Subcutaneous abdominal adipose tissue (tissue), 5 donors: ENCODE measurements at regions not wholly inside any gene's neighbourhood (a gene's known extent, or its start where the extent isn't known, plus 50 kb on each side); places are given as distances from the start of the nearest gene placed in this dataset.

ENCODE experiments used
- H3K27ac ChIP-seq: one replicate; pipeline ENCODE4 v1.7.0; 2013; ENCODE audit warnings: low read depth, mild to moderate bottlenecking, inconsistent platforms, low read length, moderate library complexity
- H3K27me3 ChIP-seq, 5 donors: one replicate each; pipeline ENCODE4 v1.7.0; 2013; ENCODE audit warnings: low read length in 5 of 5, inconsistent platforms in 1 of 5; ENCODE audit not compliant: control insufficient read depth in 5 of 5, insufficient read depth in 4 of 5
- H3K36me3 ChIP-seq, 5 donors: one replicate each; pipeline ENCODE4 v1.7.0; 2013; ENCODE audit warnings: low read length in 5 of 5; ENCODE audit not compliant: control insufficient read depth in 5 of 5, insufficient read depth in 5 of 5
- H3K4me1 ChIP-seq, 5 donors: one replicate each; pipeline ENCODE4 v1.7.0; 2013; ENCODE audit warnings: low read length in 5 of 5, mild to moderate bottlenecking in 3 of 5, moderate library complexity in 1 of 5; ENCODE audit not compliant: control insufficient read depth in 5 of 5, insufficient read depth in 5 of 5
- H3K4me3 ChIP-seq, 5 donors: one replicate each; pipeline ENCODE4 v1.7.0; 2013; ENCODE audit warnings: low read length in 5 of 5, low read depth in 1 of 5
- H3K9ac ChIP-seq, 5 donors: one replicate each; pipeline ENCODE4 v1.7.0; 2013; ENCODE audit warnings: low read length in 5 of 5, mild to moderate bottlenecking in 4 of 5, moderate library complexity in 3 of 5
- H3K9me3 ChIP-seq, 5 donors: one replicate each; pipeline ENCODE4 v1.7.0; 2013; ENCODE audit warnings: low read length in 5 of 5; ENCODE audit not compliant: control insufficient read depth in 5 of 5
- donor health status: healthy.
- donor health status: healthy.
- donor health status: healthy.
- donor health status: healthy.
- donor health status: healthy.

- no peak overlapping the region for H3K9ac ChIP-seq
- H3K27ac ChIP-seq, result no peak overlapping the region
- peaks cover 0 to 3% (median 0%) of the 10 kb centered on the region in 5 donors for H3K9me3 ChIP-seq
- no peak overlapping the region for H3K4me3 ChIP-seq
- H3K36me3 ChIP-seq, result no peaks in the 10 kb centered on the region
- no peaks in the 10 kb centered on the region for H3K4me1 ChIP-seq
- H3K27me3 ChIP-seq, result peaks cover 6 to 25% (median 9%) of the 10 kb centered on the region in 5 donors
These were observed 132.3 kb upstream of the WNT4 start for GRCh38 chr1:22275167-22275566.

GRCh38 chr1:22275626-22276395, 132.9 kb upstream of the WNT4 start:
- Histone ChIP-seq H3K27ac (no peak overlapping the region), H3K4me1 (no peaks in the 10 kb centered on the region), H3K27me3 (peaks cover 6 to 25% (median 9%) of the 10 kb centered on the region in 5 donors), H3K4me3 (no peak overlapping the region), H3K9me3 (peaks cover 0 to 5% (median 0%) of the 10 kb centered on the region in 5 donors), H3K36me3 (no peaks in the 10 kb centered on the region), H3K9ac (no peak overlapping the region)

- Histone ChIP-seq H3K27ac (no peak overlapping the region), H3K4me1 (no peaks in the 10 kb centered on the region), H3K9me3 (peaks cover 0 to 5% (median 0%) of the 10 kb centered on the region in 5 donors), H3K9ac (no peak overlapping the region), H3K4me3 (no peak overlapping the region), H3K27me3 (peaks cover 6 to 25% (median 9%) of the 10 kb centered on the region in 5 donors), H3K36me3 (no peaks in the 10 kb centered on the region)
These were observed 133.5 kb upstream of the WNT4 start for GRCh38 chr1:22276396-22276748.

GRCh38 chr1:22277662-22278061, 134.8 kb upstream of the WNT4 start:
- peaks cover 6 to 28% (median 9%) of the 10 kb centered on the region in 5 donors for H3K27me3 ChIP-seq
- no peaks in the 10 kb centered on the region for H3K4me1 ChIP-seq
- H3K36me3 ChIP-seq, result no peaks in the 10 kb centered on the region
- H3K9ac ChIP-seq, result no peak overlapping the region
- no peak overlapping the region for H3K4me3 ChIP-seq
- H3K9me3 ChIP-seq, result peaks cover 0 to 5% (median 0%) of the 10 kb centered on the region in 5 donors
- no peak overlapping the region for H3K27ac ChIP-seq

- Histone ChIP-seq H3K4me1 (no peaks in the 10 kb centered on the region), H3K27ac (no peak overlapping the region), H3K4me3 (no peak overlapping the region), H3K36me3 (no peaks in the 10 kb centered on the region), H3K27me3 (peaks cover 4 to 29% (median 10%) of the 10 kb centered on the region in 5 donors), H3K9ac (no peak overlapping the region), H3K9me3 (peaks cover 0 to 5% (median 0%) of the 10 kb centered on the region in 5 donors)
These were observed 136.8 kb upstream of the WNT4 start for GRCh38 chr1:22279735-22280134.

- Histone ChIP-seq H3K4me3 (no peak overlapping the region), H3K9me3 (peaks cover 0 to 5% (median 0%) of the 10 kb centered on the region in 5 donors), H3K27ac (no peak overlapping the region), H3K4me1 (no peaks in the 10 kb centered on the region), H3K36me3 (no peaks in the 10 kb centered on the region), H3K27me3 (peaks cover 0 to 27% (median 11%) of the 10 kb centered on the region in 5 donors), H3K9ac (no peak overlapping the region)
These were observed 137.6 kb upstream of the WNT4 start for GRCh38 chr1:22280526-22280925.

GRCh38 chr1:22281521-22282363, 138.8 kb upstream of the WNT4 start:
- Histone ChIP-seq H3K4me3 (no peak overlapping the region), H3K4me1 (no peaks in the 10 kb centered on the region), H3K9ac (no peak overlapping the region), H3K27me3 (peaks cover 0 to 15% (median 7%) of the 10 kb centered on the region in 5 donors), H3K9me3 (peaks cover 0 to 5% (median 0%) of the 10 kb centered on the region in 5 donors), H3K36me3 (no peaks in the 10 kb centered on the region), H3K27ac (no peak overlapping the region)

- Histone ChIP-seq H3K9me3 (peaks cover 0 to 5% (median 0%) of the 10 kb centered on the region in 5 donors), H3K27me3 (peaks cover 0 to 11% (median 2%) of the 10 kb centered on the region in 5 donors), H3K36me3 (no peaks in the 10 kb centered on the region), H3K27ac (no peak overlapping the region), H3K4me1 (no peaks in the 10 kb centered on the region), H3K9ac (no peak overlapping the region), H3K4me3 (no peak overlapping the region)
These were observed 139.6 kb upstream of the WNT4 start for GRCh38 chr1:22282364-22282995.

GRCh38 chr1:22283596-22283995, 140.7 kb upstream of the WNT4 start:
- no peak overlapping the region for H3K27ac ChIP-seq
- no peak overlapping the region for H3K4me3 ChIP-seq
- H3K36me3 ChIP-seq, result no peaks in the 10 kb centered on the region
- H3K9ac ChIP-seq, result no peak overlapping the region
- peaks cover 0 to 5% (median 0%) of the 10 kb centered on the region in 5 donors for H3K9me3 ChIP-seq
- H3K27me3 ChIP-seq, result peaks cover 0 to 8% (median 2%) of the 10 kb centered on the region in 5 donors
- no peaks in the 10 kb centered on the region for H3K4me1 ChIP-seq
